ENCODE measurements at regions not wholly inside any gene's neighbourhood (a gene's known extent, or its start where the extent isn't known, plus 50 kb on each side); places are given as distances from the start of the nearest gene placed in this dataset.

DNA sequence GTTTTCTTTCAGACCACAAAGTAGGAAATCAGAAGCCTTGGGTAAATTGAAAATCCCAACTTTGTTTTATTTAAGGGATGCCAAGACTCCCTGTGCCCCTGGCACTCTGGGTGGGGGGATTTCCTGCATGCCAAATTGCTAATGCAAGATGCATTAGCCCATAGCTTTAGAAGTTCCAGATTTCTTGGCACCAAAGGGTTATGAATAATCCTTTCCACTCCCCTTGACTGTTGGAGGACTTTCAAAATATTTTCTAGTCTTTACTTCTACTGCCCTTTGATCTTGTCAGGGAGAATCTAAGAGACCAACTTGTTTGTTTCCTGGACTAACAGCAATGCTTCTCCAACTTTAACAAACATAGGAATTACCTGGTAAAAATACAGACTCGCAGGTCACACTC, 81.8 kb upstream of the TGIF1 start:
- TF ChIP-seq, protein P1, sequence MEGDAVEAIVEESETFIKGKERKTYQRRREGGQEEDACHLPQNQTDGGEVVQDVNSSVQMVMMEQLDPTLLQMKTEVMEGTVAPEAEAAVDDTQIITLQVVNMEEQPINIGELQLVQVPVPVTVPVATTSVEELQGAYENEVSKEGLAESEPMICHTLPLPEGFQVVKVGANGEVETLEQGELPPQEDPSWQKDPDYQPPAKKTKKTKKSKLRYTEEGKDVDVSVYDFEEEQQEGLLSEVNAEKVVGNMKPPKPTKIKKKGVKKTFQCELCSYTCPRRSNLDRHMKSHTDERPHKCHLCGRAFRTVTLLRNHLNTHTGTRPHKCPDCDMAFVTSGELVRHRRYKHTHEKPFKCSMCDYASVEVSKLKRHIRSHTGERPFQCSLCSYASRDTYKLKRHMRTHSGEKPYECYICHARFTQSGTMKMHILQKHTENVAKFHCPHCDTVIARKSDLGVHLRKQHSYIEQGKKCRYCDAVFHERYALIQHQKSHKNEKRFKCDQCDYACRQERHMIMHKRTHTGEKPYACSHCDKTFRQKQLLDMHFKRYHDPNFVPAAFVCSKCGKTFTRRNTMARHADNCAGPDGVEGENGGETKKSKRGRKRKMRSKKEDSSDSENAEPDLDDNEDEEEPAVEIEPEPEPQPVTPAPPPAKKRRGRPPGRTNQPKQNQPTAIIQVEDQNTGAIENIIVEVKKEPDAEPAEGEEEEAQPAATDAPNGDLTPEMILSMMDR (conservative IDR thresholded peaks at IDR 0.05), result no peak
- no peak for TF ChIP-seq EZH2 (IDR thresholded peaks at IDR 0.05; ENCODE audit: low read depth)

Measured in PC-9 (cell line).